ENCODE measurements at regions not wholly inside any gene's neighbourhood (a gene's known extent, or its start where the extent isn't known, plus 50 kb on each side); places are given as distances from the start of the nearest gene placed in this dataset.

GRCh38 chr5:127187706-127188105 lies 102.9 kb upstream of the MEGF10 start:
- TF ChIP-seq CTCF (IDR thresholded peaks at IDR 0.05) (no peak), TCF7L2 (IDR thresholded peaks at IDR 0.05; ENCODE audit: low read depth, low read length) (no peak), POLR2AphosphoS5 (IDR thresholded peaks at IDR 0.05; ENCODE audit: low read depth, low read length) (no peak)
